Bronchial epithelial cell (primary cell): ENCODE measurements at regions not wholly inside any gene's neighbourhood (a gene's known extent, or its start where the extent isn't known, plus 50 kb on each side); places are given as distances from the start of the nearest gene placed in this dataset.

Experiments
- DNase-seq: peaks from one replicate; pipeline ENCODE4 v3.0.0-alpha.2; 2010; ENCODE audit warnings: low read depth
- FAIRE-seq: peaks from 2 replicates; lab custom pipeline; 2011; peaks lifted over from hg19 to GRCh38; lab: Jason Lieb, UNC
- H3K27me3 ChIP-seq: 2 replicates; pipeline ENCODE4 v1.5.1; 2011; ENCODE audit warnings: low read length; ENCODE audit not compliant: control insufficient read depth, insufficient read depth
- H3K36me3 ChIP-seq: 2 replicates; pipeline ENCODE4 v1.5.1; 2011; ENCODE audit warnings: low read length; ENCODE audit not compliant: control insufficient read depth, insufficient read depth
- H3K4me3 ChIP-seq: 2 replicates; pipeline ENCODE4 v1.5.1; 2011; ENCODE audit warnings: mild to moderate bottlenecking, low read depth, low read length, control low read depth
- CTCF ChIP-seq: IDR thresholded peaks from 2 replicates; pipeline ENCODE4 v1.5.1; 2011; ENCODE audit warnings: mild to moderate bottlenecking, moderate library complexity, low read length, control low read depth, inconsistent platforms; ENCODE audit not compliant: insufficient read depth, severe bottlenecking

- no peak for TF ChIP-seq CTCF
- no peak for FAIRE-seq
- no peak for DNase-seq
- Histone ChIP-seq H3K4me3 (no peak overlapping the region), H3K27me3 (no peaks in the 10 kb centered on the region), H3K36me3 (no peaks in the 10 kb centered on the region)
Observed at GRCh38 chr20:41902346-41902745, 284.2 kb upstream of the CHD6 start.

GRCh38 chr20:41900201-41900691, 282.1 kb upstream of the CHD6 start:
- DNase-seq (no peak), FAIRE-seq (no peak)
- TF ChIP-seq CTCF: no peak
- no peaks in the 10 kb centered on the region for H3K27me3 ChIP-seq
- no peaks in the 10 kb centered on the region for H3K36me3 ChIP-seq
- no peak overlapping the region for H3K4me3 ChIP-seq

- Histone ChIP-seq H3K36me3 (no peaks in the 10 kb centered on the region), H3K27me3 (no peaks in the 10 kb centered on the region), H3K4me3 (no peak overlapping the region)
- DNase-seq: no peak
- no peak for TF ChIP-seq CTCF
- no peak for FAIRE-seq
Observed at GRCh38 chr20:41897708-41898107, 279.5 kb upstream of the CHD6 start.

- no peak for TF ChIP-seq CTCF
- Histone ChIP-seq H3K4me3 (no peak overlapping the region), H3K27me3 (no peaks in the 10 kb centered on the region), H3K36me3 (no peaks in the 10 kb centered on the region)
- FAIRE-seq (no peak), DNase-seq (no peak)
Observed at GRCh38 chr20:41895241-41896032, 277.3 kb upstream of the CHD6 start.

- no peak overlapping the region for H3K4me3 ChIP-seq
- no peaks in the 10 kb centered on the region for H3K36me3 ChIP-seq
- TF ChIP-seq CTCF: no peak
- no peak for DNase-seq
- no peaks in the 10 kb centered on the region for H3K27me3 ChIP-seq
- no peak for FAIRE-seq
Observed at GRCh38 chr20:41894255-41894963, 276.2 kb upstream of the CHD6 start.
